NCI-H526 (cell line): ENCODE measurements at regions not wholly inside any gene's neighbourhood (a gene's known extent, or its start where the extent isn't known, plus 50 kb on each side); places are given as distances from the start of the nearest gene placed in this dataset.

Source experiments
- DNase-seq, 2 experiments: peaks; one replicate each; lab custom pipeline; 2025; lab: John Stamatoyannopoulos, UW

DNA sequence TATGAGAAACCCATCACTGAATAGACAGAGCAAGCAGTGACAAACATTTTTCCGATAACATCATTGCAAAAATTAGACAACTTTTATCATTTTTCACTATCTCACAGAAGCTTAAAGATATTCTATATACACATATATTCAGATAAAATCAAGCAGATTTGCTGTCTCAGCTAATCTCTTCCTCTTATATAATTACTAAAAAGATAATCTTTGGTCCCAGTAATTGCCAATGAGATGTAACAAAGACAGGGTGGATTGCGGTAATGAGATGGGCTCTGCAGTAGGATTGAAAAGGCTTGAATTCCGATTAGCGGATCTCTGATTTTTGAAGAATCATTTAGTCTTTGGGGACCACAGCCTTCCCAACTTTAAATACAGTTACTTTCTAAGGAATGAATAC lies 63.5 kb downstream of the SYT4 start:
- DNase-seq: no peak

DNA sequence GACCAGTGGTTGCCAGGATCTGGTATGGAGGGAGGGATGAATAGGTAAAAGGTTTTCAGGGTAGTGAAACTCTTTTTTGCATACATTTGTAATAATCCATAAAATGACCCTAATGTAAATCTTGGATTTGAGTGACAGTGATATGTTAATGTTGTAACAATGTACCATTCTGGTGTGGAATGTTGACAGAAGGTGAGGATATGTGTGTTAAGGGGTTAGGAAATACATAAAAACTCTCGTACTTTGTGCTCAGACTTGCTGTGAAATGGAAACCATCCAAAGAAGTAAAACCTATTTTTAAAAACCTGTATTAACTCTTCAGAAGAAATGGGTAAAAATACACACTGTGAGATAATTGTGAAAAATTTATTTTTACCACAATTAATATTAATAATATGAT lies 66.2 kb downstream of the SYT4 start:
- no peak for DNase-seq

DNA sequence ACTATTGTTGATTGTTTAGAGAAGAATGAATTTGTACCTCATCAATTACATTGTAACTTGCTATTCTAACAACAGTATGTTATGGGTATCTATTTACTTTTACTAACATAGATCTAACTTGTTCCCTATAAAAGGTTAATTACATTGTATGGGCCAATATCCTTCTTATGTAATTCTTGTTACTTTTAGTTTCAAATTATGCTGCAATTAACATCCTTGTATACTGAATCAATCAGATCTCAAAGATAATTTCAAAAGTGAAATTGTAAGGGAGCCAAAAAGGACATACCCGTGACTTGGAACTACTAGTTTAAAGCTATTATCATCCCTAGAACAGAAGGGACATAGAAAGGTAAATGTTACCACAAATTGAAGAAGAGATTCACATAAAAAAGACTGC lies 79.9 kb upstream of the RIT2 start:
- no peak for DNase-seq

DNA sequence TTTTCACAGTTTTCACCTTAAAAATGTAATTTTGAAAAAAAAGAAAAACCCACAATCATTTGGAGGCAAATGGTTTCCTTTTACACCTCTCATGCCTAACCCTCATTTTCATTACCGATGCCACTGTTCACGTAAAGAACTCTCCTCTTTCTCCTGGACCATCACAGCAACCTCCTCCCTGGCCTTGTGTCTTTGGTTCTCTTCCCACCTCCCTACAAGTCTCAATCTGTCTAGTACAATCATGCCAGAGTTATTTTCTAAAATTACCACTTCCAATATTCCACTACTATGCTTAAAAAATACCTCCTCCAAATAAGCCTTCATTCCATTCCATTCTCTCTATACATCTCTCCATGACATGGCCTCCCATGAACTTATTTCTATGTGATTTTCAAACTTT lies 77.9 kb upstream of the RIT2 start:
- no peak for DNase-seq

DNA sequence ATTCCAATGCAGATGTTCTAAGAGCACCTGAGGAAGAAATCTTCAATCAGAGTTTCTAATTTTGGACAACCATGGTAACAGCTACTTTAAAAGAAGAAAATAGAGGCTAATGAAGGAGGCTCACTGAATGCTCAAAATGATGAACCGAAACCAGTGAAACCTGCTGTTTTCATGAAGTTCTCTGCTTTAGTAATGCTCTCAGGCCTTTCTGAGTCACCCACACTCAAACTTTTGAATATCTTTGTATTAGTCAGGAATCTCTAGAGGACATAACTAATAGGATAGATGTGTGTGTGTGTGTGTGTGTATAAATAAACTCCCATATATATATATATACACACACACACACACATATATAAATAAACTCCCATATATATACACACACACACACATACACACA lies 76.9 kb upstream of the RIT2 start:
- DNase-seq: no peak

DNA sequence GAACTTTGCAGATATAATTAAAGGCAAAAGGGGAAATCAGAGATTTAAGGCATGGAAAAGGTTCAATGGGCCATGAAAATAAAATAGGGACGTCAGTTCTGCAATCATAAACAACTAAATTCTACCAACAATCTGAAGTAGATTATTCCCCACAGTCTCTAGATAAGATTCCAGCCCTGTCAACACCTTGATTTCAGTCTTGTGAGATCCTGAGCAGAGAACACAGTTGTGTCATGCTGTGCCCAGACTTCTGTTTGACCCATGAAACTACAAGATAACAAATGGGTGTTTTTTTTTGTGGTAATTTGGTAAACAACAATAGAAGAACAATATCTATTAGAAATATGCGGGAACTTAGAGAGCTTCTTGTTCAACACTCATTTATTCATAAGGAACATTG lies 66.2 kb upstream of the RIT2 start:
- DNase-seq: no peak

DNA sequence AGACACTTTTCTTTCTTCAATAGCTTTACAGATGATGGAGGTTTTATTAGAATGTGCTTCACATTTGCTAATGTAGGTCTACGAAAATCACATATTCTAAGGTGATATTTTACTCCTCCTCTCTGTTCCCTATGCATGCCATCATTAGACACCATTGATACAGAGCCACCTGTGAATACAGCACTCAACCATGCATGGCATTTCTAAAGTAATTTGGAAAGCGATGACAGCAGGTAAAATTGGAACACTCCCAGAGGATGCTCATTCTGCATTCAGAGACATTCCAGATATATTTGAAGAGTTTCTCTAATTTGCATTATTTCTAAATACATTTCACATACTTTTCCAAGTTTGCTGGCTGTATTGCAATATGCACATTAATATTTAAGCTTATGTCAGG lies 65.3 kb upstream of the RIT2 start:
- no peak for DNase-seq

DNA sequence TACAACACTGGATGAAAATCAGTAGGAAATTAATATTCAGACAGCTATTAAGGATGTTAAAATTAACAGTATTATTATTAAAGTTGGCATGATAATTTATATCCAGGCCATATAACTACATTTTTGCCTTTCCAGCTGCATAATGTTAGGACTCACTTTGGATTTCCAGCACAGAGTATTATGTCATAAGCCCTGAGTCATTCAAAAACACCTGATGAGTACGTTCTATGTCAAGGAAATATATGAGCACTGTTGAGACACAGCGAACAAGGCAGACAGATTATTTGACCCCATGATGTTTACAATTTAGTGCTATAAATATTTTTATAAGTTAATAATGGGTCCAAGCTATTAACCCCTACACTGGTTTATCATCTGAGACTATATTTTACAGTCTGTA lies 59.8 kb upstream of the RIT2 start:
- no peak for DNase-seq

DNA sequence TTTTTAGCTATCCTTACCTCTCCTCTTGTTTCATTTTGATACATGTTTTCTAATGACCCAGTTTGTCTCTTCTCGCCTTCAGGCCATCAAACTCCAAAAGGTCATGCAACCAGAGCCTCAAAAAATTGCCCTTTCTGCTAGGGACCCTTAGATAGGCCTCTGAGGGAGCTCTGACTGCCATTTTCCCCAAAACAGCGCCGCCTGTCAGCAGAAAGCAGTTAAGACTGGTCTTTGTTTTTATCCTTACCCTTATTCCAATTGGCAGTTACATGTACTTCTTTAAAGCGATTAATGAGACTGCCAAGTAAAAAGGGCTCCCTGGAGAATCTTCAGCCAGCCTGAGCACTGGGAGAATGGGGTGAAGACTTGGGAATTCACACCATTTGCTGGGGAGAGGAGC lies 55.1 kb upstream of the RIT2 start:
- DNase-seq: peak in 1 of 2 experiments; percentile 0
